SJSA1 (cell line): ENCODE measurements at regions not wholly inside any gene's neighbourhood (a gene's known extent, or its start where the extent isn't known, plus 50 kb on each side); places are given as distances from the start of the nearest gene placed in this dataset.
"Not testable (repeated sequence)": the region's sequence is repeated elsewhere in the genome, so short reads cannot be mapped to it uniquely, and the experiment has no call there.

ENCODE experiments used
- DNase-seq, 2 experiments: peaks; one replicate each; pipeline ENCODE4 v3.0.0-alpha.2; 2015 to 2020; ENCODE audit warnings: low spot score in 2 of 2, low read depth in 1 of 2
- H3K27ac ChIP-seq: fragments of 250-450 bp; sonication (Bioruptor Pico); 2 replicates; pipeline ENCODE4 v1.5.1; 2020; ENCODE audit warnings: mild to moderate bottlenecking, moderate library complexity
- H3K27me3 ChIP-seq: fragments of 250-450 bp; sonication (Bioruptor Pico); replicated peaks from 2 replicates; pipeline ENCODE4 v1.5.1; 2020; ENCODE audit warnings: mild to moderate bottlenecking, moderate library complexity
- H3K36me3 ChIP-seq: fragments of 250-450 bp; sonication (Bioruptor Pico); 2 replicates; pipeline ENCODE4 v1.5.1; 2020; ENCODE audit warnings: mild to moderate bottlenecking
- H3K4me1 ChIP-seq: fragments of 250-450 bp; sonication (Bioruptor Pico); replicated peaks from 2 replicates; pipeline ENCODE4 v1.6.1; 2021; ENCODE audit warnings: mild to moderate bottlenecking
- H3K4me3 ChIP-seq: fragments of 250-450 bp; sonication (Bioruptor Pico); 2 replicates; pipeline ENCODE4 v1.5.1; 2020; ENCODE audit warnings: mild to moderate bottlenecking
- H3K9me3 ChIP-seq: fragments of 250-450 bp; sonication (Bioruptor Pico); replicated peaks from 2 replicates; pipeline ENCODE4 v1.5.1; 2020; ENCODE audit warnings: mild to moderate bottlenecking

GRCh38 chr5:152456815-152457443, 51.9 kb upstream of the NMUR2 start:
- Histone ChIP-seq H3K9me3 (no peaks in the 10 kb centered on the region), H3K4me1 (no peaks in the 10 kb centered on the region), H3K36me3 (no peaks in the 10 kb centered on the region), H3K27me3 (no peaks in the 10 kb centered on the region), H3K27ac (no peak overlapping the region), H3K4me3 (no peak overlapping the region)
- DNase-seq = no peak

- Histone ChIP-seq H3K4me3 (no peak overlapping the region), H3K27ac (no peak overlapping the region), H3K36me3 (no peaks in the 10 kb centered on the region), H3K4me1 (no peaks in the 10 kb centered on the region), H3K9me3 (no peaks in the 10 kb centered on the region), H3K27me3 (no peaks in the 10 kb centered on the region)
- DNase-seq = no peak
Measured at GRCh38 chr5:152462021-152462721, 57.1 kb upstream of the NMUR2 start.

GRCh38 chr5:152464048-152464447, 59.0 kb upstream of the NMUR2 start:
- no peaks in the 10 kb centered on the region for H3K27me3 ChIP-seq
- no peaks in the 10 kb centered on the region for H3K4me1 ChIP-seq
- H3K4me3 ChIP-seq = no peak overlapping the region
- DNase-seq = no peak
- H3K9me3 ChIP-seq = no peaks in the 10 kb centered on the region
- no peak overlapping the region for H3K27ac ChIP-seq
- H3K36me3 ChIP-seq = no peaks in the 10 kb centered on the region

GRCh38 chr5:152465140-152465539, 60.1 kb upstream of the NMUR2 start:
- DNase-seq = no peak
- Histone ChIP-seq H3K27ac (no peak overlapping the region), H3K27me3 (no peaks in the 10 kb centered on the region), H3K36me3 (no peaks in the 10 kb centered on the region), H3K4me1 (no peaks in the 10 kb centered on the region), H3K9me3 (no peaks in the 10 kb centered on the region), H3K4me3 (no peak overlapping the region)

- Histone ChIP-seq H3K4me3 (no peak overlapping the region), H3K27ac (no peak overlapping the region), H3K27me3 (no peaks in the 10 kb centered on the region), H3K4me1 (no peaks in the 10 kb centered on the region), H3K36me3 (no peaks in the 10 kb centered on the region), H3K9me3 (no peaks in the 10 kb centered on the region)
- no peak for DNase-seq
Measured at GRCh38 chr5:152466085-152466745, 61.1 kb upstream of the NMUR2 start.

GRCh38 chr5:152470167-152470566, 65.1 kb upstream of the NMUR2 start:
- no peak for DNase-seq
- Histone ChIP-seq H3K4me1 (no peaks in the 10 kb centered on the region), H3K4me3 (no peak overlapping the region), H3K36me3 (no peaks in the 10 kb centered on the region), H3K27ac (no peak overlapping the region), H3K27me3 (no peaks in the 10 kb centered on the region), H3K9me3 (no peaks in the 10 kb centered on the region)

GRCh38 chr5:152472083-152472482, 67.0 kb upstream of the NMUR2 start:
- Histone ChIP-seq H3K27ac (no peak overlapping the region), H3K27me3 (no peaks in the 10 kb centered on the region), H3K4me3 (no peak overlapping the region), H3K9me3 (0 out of 2 replicates have a peak, but pooled peaks cover 2% of the 10 kb centered on the region), H3K4me1 (no peaks in the 10 kb centered on the region), H3K36me3 (no peaks in the 10 kb centered on the region)
- DNase-seq = no peak

DNA sequence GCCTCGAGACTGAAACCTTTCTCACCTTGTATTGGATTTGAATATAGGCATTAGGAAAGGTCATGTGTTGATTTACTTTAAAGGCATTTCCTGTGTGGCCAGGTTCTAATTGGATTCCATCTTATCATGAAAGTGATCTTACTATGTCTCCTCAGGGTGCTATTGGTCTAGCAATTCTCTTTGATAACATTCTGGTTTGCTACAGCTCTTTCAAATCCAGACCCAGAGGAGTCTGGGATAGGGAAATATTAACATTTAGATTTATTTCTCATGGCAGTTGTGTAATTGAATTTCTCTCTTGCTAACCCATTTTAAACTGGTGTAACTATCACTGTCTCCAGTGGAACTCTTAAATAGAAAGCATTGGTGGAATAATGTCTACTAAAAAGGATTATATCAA, 69.9 kb upstream of the NMUR2 start:
- H3K4me3 ChIP-seq = no peak overlapping the region
- no peak for DNase-seq
- H3K4me1 ChIP-seq = no peaks in the 10 kb centered on the region
- no peaks in the 10 kb centered on the region for H3K36me3 ChIP-seq
- H3K27ac ChIP-seq = no peak overlapping the region
- H3K9me3 ChIP-seq = 0 out of 2 replicates have a peak, but pooled peaks cover 2% of the 10 kb centered on the region
- no peaks in the 10 kb centered on the region for H3K27me3 ChIP-seq

DNA sequence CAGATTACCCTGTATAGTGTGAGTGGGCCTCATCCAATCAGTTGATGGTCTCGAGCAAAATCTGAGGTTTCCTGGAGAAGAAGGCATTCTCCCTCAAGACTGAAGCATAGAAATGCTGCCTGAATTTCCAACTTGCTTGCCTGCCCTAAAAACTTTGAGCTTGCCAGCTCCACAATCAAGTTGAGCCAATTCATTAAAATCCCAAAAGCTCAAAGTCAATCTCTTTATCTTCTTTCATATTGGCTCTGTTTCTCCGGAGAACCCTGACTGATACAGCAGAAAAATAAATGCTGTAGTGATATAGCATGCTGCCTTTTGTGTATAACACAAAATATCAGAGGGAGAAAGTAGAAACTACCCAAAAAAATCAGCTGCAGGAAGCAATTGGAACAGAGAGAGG, 72.5 kb upstream of the NMUR2 start:
- Histone ChIP-seq H3K4me3 (no peak overlapping the region), H3K27ac (no peak overlapping the region), H3K36me3 (no peaks in the 10 kb centered on the region), H3K27me3 (no peaks in the 10 kb centered on the region), H3K9me3 (0 out of 2 replicates have a peak, but pooled peaks cover 2% of the 10 kb centered on the region), H3K4me1 (no peaks in the 10 kb centered on the region)
- no peak for DNase-seq

DNA sequence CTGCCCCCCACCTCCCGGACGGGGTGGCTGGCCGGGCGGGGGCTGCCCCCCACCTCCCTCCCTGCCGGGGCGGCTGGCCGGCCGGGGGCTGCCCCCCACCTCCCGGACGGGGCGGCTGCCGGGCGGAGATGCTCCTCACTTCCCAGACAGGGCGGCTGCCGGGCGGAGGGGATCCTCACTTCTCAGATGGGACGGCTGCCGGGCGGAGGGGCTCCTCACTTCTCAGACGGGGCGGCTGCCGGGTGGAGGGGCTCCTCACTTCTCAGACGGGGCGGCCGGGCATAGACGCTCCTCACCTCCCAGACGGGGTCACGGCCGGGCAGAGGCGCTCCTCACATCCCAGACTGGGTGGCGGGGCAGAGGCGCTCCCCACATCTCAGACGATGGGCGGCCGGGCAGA, 74.8 kb upstream of the NMUR2 start:
- H3K9me3 ChIP-seq, H3K27me3 ChIP-seq, H3K27ac ChIP-seq, H3K4me3 ChIP-seq, H3K36me3 ChIP-seq, H3K4me1 ChIP-seq, DNase-seq: not testable (repeated sequence)

DNA sequence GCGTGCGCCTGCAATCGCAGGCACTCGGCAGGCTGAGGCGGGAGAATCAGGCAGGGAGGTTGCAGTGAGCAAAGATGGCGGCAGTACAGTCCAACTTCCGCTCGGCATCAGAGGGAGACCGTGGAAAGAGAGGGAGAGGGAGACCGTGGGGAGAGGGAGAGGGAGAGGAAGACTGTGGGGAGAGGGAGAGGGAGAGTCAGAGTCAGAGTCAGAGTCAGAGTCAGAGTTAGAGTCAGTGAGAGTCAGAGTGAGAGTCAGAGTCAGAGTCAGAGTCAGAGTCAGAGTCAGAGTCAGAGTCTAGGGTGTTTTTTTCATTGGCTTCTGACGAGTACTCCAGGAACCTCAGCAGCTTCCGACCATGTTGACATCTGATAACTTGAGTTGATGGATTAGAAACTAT, 75.6 kb upstream of the NMUR2 start:
- H3K4me3 ChIP-seq, H3K9me3 ChIP-seq, H3K36me3 ChIP-seq, H3K4me1 ChIP-seq, H3K27me3 ChIP-seq, H3K27ac ChIP-seq, DNase-seq: not testable (repeated sequence)

DNA sequence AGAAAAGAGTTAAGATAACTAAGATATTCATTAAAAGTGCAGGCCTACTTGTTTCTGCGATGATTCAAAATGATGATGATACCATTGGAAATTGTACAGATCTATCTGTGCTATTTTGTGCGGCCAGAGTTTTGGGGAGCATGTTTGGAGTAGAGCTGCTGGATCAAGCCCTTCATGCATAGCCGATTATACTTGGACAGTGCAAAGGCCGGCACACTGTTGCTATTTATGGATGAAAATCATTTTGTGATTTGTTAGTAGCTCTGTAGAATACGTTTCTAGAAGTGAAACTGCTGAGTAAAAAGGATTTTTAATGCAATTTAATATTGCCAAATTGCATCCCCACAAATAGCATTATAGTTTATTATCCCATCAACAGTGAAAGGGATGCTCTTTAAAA, 82.1 kb upstream of the NMUR2 start:
- DNase-seq = no peak
- no peaks in the 10 kb centered on the region for H3K4me1 ChIP-seq
- no peak overlapping the region for H3K27ac ChIP-seq
- H3K4me3 ChIP-seq = no peak overlapping the region
- H3K9me3 ChIP-seq = no peaks in the 10 kb centered on the region
- H3K36me3 ChIP-seq = no peaks in the 10 kb centered on the region
- 0 out of 2 replicates have a peak, but pooled peaks cover 4% of the 10 kb centered on the region for H3K27me3 ChIP-seq

- Histone ChIP-seq H3K27me3 (0 out of 2 replicates have a peak, but pooled peaks cover 4% of the 10 kb centered on the region), H3K36me3 (no peaks in the 10 kb centered on the region), H3K4me3 (no peak overlapping the region), H3K9me3 (no peaks in the 10 kb centered on the region), H3K4me1 (no peaks in the 10 kb centered on the region), H3K27ac (no peak overlapping the region)
- DNase-seq = no peak
Measured at GRCh38 chr5:152488869-152489268, 83.8 kb upstream of the NMUR2 start.

GRCh38 chr5:152499814-152500535, 94.9 kb upstream of the NMUR2 start:
- Histone ChIP-seq H3K27ac (no peak overlapping the region), H3K4me3 (no peak overlapping the region), H3K36me3 (no peaks in the 10 kb centered on the region), H3K9me3 (no peaks in the 10 kb centered on the region), H3K4me1 (no peaks in the 10 kb centered on the region), H3K27me3 (0 out of 2 replicates have a peak, but pooled peaks cover 5% of the 10 kb centered on the region)
- no peak for DNase-seq
